ENCODE measurements at regions not wholly inside any gene's neighbourhood (a gene's known extent, or its start where the extent isn't known, plus 50 kb on each side); places are given as distances from the start of the nearest gene placed in this dataset.

DNA sequence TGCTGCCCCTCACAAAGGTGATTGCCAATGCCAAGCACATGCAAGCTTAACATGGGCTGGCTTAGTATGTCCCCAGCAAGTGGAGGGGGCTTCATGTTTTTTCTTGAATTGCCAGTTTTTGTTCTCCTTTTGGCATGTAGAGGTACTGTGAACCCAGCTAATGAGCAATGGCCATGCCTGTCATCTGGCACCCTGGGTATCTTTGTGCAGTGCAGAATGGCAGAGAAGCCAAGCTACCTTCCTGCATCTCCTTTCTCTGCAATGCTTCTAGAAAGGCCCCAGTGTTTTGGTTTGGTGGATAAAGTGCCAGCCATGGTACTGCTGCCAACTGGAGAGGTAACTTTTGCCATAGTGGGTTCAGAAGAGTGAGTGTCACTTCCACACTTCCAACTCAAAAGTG lies 576.9 kb downstream of the CMPK2 start:
- TF ChIP-seq CSDC2 (CRISPR knock-in tag; IDR thresholded peaks at IDR 0.05) = no peak
- no peak for TF ChIP-seq ZNF8 (CRISPR knock-in tag; IDR thresholded peaks at IDR 0.05)
- no peak for TF ChIP-seq ISL1 (CRISPR knock-in tag; IDR thresholded peaks at IDR 0.05)
- no peak for TF ChIP-seq CREB5 (CRISPR knock-in tag; IDR thresholded peaks at IDR 0.05; ENCODE audit: low read depth)
- TF ChIP-seq OSR1 (CRISPR knock-in tag; IDR thresholded peaks at IDR 0.05) = no peak
- no peak for TF ChIP-seq ZNF565 (CRISPR knock-in tag; conservative IDR thresholded peaks at IDR 0.05; ENCODE audit: low read depth)
- TF ChIP-seq, protein P1, sequence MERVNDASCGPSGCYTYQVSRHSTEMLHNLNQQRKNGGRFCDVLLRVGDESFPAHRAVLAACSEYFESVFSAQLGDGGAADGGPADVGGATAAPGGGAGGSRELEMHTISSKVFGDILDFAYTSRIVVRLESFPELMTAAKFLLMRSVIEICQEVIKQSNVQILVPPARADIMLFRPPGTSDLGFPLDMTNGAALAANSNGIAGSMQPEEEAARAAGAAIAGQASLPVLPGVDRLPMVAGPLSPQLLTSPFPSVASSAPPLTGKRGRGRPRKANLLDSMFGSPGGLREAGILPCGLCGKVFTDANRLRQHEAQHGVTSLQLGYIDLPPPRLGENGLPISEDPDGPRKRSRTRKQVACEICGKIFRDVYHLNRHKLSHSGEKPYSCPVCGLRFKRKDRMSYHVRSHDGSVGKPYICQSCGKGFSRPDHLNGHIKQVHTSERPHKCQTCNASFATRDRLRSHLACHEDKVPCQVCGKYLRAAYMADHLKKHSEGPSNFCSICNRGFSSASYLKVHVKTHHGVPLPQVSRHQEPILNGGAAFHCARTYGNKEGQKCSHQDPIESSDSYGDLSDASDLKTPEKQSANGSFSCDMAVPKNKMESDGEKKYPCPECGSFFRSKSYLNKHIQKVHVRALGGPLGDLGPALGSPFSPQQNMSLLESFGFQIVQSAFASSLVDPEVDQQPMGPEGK (CRISPR knock-in tag; IDR thresholded peaks at IDR 0.05; ENCODE audit: borderline replicate concordance) = no peak

Measured in SK-N-SH treated with all-trans-retinoic acid at 6 μM for 48 hours (cell line).